RPMI8226 (cell line): ENCODE measurements at regions not wholly inside any gene's neighbourhood (a gene's known extent, or its start where the extent isn't known, plus 50 kb on each side); places are given as distances from the start of the nearest gene placed in this dataset.

Source experiments
- DNase-seq: peaks from one replicate; pipeline ENCODE4 v3.0.0-alpha.2; 2015

DNA sequence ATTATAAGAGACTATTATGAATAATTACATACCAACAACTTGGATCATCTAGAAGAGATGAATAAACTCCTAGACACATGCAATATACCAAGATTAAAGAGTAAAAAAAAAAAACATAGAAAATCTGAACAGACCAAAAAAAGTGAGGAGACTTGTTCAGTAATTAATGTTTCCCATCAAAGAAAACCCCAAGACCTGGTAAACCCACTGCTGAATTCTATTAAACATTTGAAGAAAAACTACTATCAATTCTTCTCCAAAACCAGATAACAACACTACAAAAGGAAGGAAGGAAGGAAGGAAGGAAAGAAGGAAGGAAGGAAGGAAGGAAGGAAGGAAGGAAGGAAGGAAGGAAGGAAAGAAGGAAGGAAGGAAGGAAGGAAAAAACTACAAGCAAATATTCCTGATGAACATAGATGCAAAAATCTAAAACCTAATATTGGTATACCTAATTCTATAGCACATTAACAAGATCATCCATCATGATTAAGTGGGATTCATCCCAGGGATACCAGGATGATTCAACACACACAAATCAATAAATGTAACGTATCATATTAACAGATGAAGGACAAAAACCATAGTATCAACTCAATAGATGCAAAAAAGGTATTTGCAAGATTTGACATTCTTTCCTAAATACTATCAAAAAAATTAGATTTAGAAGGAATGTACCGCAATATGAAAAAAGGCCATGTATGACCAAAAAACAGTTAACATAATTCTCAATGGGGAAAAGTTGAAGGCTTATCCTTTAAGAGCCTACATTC lies 445.5 kb downstream of the KCNH5 start:
- DNase-seq, result no peak

DNA sequence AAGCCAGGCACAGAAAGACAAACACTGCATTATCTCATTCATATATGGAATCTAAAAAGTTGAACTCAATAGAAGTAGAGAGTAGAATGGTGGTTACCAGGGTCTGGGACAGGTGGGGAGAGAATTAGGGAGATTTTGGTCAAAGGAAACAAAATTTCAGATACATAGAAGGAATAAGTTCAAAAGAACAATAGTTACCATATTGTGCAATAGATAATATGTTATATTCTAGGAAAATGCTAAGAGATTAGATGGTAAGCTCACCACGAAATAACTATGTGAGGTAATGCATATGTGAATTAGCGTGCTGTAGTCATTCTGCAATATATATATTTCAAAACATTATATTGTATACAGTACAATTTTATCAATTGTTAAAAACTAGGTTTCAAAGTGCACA lies 442.5 kb downstream of the KCNH5 start:
- DNase-seq, result no peak

DNA sequence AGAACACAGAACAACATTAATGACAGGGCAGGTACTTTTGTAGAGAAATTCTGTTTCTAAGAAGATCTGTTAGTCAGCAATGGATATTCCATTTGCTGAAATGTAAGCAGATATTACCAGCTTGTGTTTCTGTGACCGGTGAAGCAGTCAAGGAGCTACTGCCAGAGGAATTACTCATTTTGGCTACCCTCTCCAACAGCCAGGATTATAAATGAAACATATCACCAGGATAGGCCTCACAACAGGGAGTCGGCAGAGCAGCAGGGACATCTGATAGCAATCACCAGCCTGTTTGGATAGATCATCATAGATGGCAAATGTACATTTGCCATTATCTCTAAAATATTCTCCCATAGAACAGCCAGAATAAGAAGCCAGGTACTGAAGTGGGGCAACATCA lies 440.7 kb downstream of the KCNH5 start:
- no peak for DNase-seq

DNA sequence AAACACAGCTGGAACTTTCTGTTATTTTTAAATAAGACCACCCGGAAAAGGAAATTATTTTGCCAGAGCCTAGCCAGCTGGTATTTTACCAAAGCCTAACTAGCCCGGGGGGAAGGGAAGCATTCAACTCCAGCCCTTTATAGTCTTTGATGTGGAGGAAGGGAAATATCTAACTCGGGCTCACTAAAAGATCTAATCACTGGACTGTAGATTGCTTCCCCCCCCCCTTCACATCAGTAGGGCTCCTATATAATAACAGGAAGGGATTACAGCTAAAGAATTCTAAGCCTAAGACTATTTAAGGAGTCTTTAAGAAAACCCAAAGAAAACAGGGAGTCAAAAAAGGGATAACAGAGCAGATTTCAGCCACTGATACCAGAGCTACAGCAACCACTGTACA lies 431.1 kb downstream of the KCNH5 start:
- DNase-seq, result no peak

DNA sequence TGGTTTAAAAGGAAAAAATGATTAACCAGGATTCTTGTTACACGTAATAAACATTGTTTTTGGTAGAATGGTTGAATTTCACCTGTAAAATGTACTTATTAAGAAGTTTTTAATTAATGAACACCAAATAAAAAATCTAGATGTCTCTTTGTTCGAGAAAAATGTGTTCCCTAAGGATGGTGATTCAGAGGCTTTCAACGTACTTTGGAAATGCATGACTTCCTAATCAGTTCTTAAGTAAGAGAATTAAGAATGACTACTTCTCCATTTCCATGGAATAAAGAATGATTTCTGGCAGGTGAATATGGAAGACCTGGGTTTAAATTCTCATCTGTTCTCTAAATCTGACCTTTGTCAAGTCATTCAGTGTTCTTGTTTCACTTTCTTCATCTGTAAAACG lies 428.6 kb downstream of the KCNH5 start:
- DNase-seq, result no peak

DNA sequence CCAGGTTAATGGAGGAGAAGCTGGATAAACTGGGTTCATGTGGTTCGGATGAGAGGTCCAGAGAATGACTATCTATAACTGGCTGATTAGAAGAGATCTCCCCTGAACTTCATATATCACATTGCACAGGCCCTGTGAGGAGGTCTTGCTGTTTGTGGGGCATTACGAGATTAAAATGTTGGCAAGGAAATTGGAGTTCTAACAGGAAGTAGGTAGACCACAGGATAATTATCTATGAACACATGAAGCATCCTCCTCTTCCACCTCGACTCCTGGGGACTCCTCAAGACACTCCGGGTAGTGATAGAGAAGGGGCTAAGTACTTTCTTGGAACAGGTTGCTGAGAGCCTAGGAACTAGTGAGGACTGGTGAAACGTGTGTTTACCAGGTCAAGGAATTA lies 418.8 kb downstream of the KCNH5 start:
- DNase-seq, result no peak

DNA sequence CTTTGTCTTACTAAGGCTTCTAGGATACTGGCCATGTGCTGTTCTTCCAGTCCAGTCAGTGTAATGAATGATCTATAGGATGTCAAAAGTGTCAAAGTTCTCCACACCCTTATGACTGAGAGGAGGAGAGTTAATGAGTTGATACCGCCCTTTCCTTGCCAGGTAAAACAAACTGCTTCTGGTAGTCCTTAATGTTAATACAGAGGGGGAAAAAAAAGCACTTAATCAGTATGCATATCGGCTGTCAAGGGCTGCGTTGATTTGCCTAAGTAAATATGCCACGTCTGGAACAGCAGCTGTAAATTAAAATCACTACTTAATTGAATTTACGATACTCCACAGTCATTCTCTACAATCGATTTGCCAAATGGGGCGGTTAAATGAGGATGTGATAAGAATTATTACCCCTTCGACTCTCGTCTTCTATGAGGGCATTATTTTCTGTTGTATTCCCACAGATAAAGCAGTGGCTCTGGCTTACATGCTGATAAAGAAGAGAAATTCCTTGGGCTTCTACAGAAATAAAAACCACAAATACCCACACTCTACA lies 416.0 kb downstream of the KCNH5 start:
- no peak for DNase-seq

DNA sequence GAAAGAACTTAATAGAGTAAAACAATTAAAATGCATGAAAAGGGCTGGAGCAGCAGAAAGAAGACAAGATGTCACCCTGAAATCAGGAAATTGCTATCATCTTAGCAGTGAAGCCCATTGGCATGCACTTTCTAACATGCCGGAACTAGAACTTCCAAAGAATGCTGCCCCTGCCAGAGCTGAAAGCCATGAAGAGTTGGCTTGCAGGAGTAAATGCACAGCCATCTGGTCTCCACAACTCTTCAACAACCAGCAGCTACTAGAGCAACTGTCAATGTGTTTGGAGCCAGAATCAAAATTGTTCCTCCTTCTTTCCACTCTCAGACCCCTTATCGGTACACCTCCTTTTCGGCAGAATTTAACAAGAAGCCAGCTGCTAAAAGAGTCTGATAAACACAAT lies 414.1 kb downstream of the KCNH5 start:
- no peak for DNase-seq

DNA sequence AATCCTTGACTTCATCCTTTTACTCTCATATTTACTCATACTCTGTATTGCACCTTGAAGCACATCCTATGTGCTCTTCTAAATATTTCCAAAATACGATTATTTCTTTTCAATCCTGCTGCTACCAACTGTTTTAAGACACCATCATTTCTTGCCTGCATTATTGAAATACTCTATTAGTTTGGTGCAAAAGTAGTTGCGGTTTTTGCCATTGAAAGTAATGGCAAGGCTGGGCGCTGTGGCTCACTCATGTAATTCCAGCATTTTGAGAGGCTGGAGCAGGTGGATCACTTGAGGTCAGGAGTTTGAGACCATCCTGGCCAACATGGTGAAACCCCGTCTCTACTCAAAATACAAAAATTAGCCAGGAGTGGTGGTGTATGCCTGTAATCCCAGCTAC lies 412.5 kb downstream of the KCNH5 start:
- DNase-seq, result no peak

DNA sequence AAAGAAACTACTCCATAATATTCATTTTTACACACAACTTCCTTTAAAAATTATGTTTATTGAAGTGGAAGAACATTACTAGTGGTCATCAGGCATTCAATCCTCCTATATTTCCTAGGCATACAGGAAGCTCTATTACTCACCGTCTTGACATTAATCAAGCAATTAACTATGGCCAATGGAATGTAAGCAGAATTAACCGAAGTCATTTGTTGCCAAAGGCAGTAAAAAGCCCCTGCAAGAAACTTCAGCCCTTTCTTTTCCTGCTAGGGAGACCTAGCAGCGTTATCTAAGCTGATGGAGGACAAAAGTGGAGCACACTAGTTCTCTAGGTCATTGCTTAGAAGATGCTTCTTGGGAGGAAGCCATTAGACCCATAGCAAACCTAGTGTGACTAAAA lies 399.6 kb downstream of the KCNH5 start:
- DNase-seq, result no peak
